Fibroblast of villous mesenchyme (primary cell): ENCODE measurements at regions not wholly inside any gene's neighbourhood (a gene's known extent, or its start where the extent isn't known, plus 50 kb on each side); places are given as distances from the start of the nearest gene placed in this dataset.

Experiments used
- DNase-seq: peaks from one replicate; pipeline ENCODE4 v3.0.0-alpha.2; 2010; ENCODE audit warnings: low read depth
- H3K4me3 ChIP-seq: 2 replicates; pipeline ENCODE4 v1.5.1; 2011; ENCODE audit warnings: low read depth, mild to moderate bottlenecking, low read length
- CTCF ChIP-seq: IDR thresholded peaks from 2 replicates; pipeline ENCODE4 v1.5.1; 2012; ENCODE audit warnings: low read depth, mild to moderate bottlenecking, low read length; ENCODE audit not compliant: insufficient read depth

GRCh38 chr5:106656821-106657220, 1013.9 kb downstream of the EFNA5 start:
- no peak for DNase-seq
- H3K4me3 ChIP-seq: no peak overlapping the region
- TF ChIP-seq CTCF: no peak

DNA sequence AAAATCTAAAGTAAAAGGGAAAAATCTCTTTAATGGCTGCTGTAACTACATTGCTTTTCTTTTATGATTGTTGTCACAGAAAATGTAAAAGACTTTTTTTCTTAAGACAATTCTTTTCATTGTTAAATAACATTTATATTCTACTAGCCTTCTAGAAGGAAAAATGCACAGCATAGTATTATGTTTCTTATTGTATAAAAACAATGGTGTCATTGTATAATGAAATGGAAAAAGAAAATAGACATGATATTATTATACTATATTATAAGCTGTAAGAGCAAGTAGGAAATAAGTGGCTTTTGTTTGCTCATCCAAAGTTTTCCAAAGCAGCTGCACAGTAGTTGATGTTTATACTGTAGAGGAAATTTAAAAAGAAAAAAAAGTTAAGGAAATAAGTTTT, 1021.7 kb downstream of the EFNA5 start:
- no peak for DNase-seq
- TF ChIP-seq CTCF: no peak
- no peak overlapping the region for H3K4me3 ChIP-seq

DNA sequence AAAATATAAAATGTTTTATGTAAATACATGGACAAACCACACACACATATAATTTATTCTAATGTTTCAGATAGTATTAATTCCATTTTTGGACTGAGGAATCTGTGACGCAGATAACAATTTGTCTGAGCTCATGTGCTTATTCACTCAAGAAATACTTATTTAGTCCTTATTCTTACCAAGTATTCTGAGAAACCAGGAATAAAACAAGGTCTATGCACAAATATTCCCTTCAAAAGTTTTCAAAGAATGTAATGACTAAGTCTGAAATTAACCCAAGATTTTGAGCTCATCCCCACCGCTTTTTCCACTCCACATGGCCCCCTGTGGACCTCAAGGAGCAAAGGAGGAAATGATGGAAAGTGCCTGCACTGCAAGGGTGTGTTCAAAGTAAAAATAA, 1022.3 kb downstream of the EFNA5 start:
- no peak overlapping the region for H3K4me3 ChIP-seq
- no peak for TF ChIP-seq CTCF
- no peak for DNase-seq

- no peak for TF ChIP-seq CTCF
- DNase-seq: no peak
- H3K4me3 ChIP-seq: no peak overlapping the region
Observed at GRCh38 chr5:106646106-106646505, 1024.6 kb downstream of the EFNA5 start.

DNA sequence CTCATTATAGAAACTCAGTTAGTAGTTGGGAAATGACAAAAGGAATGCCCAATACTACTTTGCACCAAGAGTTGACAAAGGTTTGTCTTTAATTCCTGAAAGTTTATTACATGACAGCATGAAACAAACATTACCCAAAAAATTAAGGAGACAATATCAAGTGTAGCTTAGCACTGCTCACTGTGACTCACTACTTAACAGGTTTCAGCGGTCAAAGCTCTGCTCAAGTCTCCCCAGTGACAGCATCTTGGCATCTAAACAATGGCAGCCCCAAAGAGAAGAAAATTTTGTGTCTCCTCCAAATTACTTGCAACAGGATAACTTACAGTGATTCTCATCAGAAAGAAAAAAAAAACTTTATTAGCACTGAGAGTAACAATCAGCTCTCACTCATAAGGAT, 1030.2 kb downstream of the EFNA5 start:
- no peak for DNase-seq
- TF ChIP-seq CTCF: no peak
- no peak overlapping the region for H3K4me3 ChIP-seq

- DNase-seq: no peak
- H3K4me3 ChIP-seq: no peak overlapping the region
- no peak for TF ChIP-seq CTCF
Observed at GRCh38 chr5:106639488-106639887, 1031.2 kb downstream of the EFNA5 start.

DNA sequence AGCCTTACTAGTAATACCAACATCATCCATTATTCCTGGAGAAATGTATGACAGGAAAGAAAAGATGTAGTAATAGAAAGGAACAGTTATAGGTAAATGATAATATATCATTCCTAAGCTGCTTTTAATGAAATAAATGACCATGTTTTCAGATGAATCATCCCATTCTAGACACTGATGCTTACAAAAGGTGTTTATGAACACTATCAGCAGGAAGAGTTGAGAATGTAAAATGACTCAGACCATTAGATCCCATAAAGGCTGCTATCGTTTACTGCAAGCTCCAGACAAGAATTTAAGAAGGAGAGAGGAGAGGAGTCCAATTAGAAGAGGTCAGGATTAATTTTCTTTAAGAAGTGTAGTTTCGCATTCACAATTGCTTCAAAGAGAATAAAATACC, 1033.5 kb downstream of the EFNA5 start:
- DNase-seq: no peak
- no peak for TF ChIP-seq CTCF
- no peak overlapping the region for H3K4me3 ChIP-seq
